H9 (cell line): ENCODE measurements at regions not wholly inside any gene's neighbourhood (a gene's known extent, or its start where the extent isn't known, plus 50 kb on each side); places are given as distances from the start of the nearest gene placed in this dataset.

Experiments
- DNase-seq: peaks from one replicate; pipeline ENCODE4 v3.0.0-alpha.2; 2017
- H2AFZ ChIP-seq: one replicate; pipeline ENCODE4 v1.6.1; 2013; ENCODE audit warnings: mild to moderate bottlenecking, low read length, control low read depth, moderate library complexity
- H2AK5ac ChIP-seq: 2 replicates; pipeline ENCODE4 v1.6.1; 2013; ENCODE audit warnings: low read length, control low read depth, mixed read lengths; ENCODE audit not compliant: insufficient read length
- H2BK120ac ChIP-seq: one replicate; pipeline ENCODE4 v1.6.1; 2013; ENCODE audit warnings: low read depth, mild to moderate bottlenecking, low read length, control low read depth, inconsistent platforms; ENCODE audit not compliant: poor library complexity, severe bottlenecking
- H2BK12ac ChIP-seq: 2 replicates; pipeline ENCODE4 v1.6.1; 2013; ENCODE audit warnings: low read length, control low read depth, mixed read lengths, low read depth; ENCODE audit not compliant: insufficient read length
- H2BK15ac ChIP-seq: 2 replicates; pipeline ENCODE4 v1.6.1; 2013; ENCODE audit warnings: low read depth, low read length, control low read depth
- H2BK20ac ChIP-seq: one replicate; pipeline ENCODE4 v1.6.1; 2013; ENCODE audit warnings: low read depth, mild to moderate bottlenecking, low read length, control low read depth, inconsistent platforms; ENCODE audit not compliant: poor library complexity, severe bottlenecking
- H2BK5ac ChIP-seq: 2 replicates; pipeline ENCODE4 v1.6.1; 2013; ENCODE audit warnings: low read length, control low read depth, mixed read lengths; ENCODE audit not compliant: insufficient read length
- H3K14ac ChIP-seq: 2 replicates; pipeline ENCODE4 v1.6.1; 2013; ENCODE audit warnings: low read length, control low read depth; ENCODE audit not compliant: insufficient read depth
- H3K18ac ChIP-seq: 2 replicates; pipeline ENCODE4 v1.6.1; 2013; ENCODE audit warnings: low read depth, mild to moderate bottlenecking, mixed read lengths, low read length, control low read depth; ENCODE audit not compliant: insufficient read length
- H3K23ac ChIP-seq: 2 replicates; pipeline ENCODE4 v1.6.1; 2013; ENCODE audit warnings: low read length, control low read depth, mixed read lengths, low read depth; ENCODE audit not compliant: insufficient read length
- H3K23me2 ChIP-seq: 2 replicates; pipeline ENCODE4 v1.6.1; 2013; ENCODE audit warnings: low read depth, mild to moderate bottlenecking, mixed read lengths, low read length, control low read depth; ENCODE audit not compliant: insufficient read length, poor library complexity, severe bottlenecking
- H3K27ac ChIP-seq: 2 replicates; pipeline ENCODE4 v1.5.1; 2013; ENCODE audit warnings: low read length, control low read depth, mixed read lengths, low read depth; ENCODE audit not compliant: insufficient read length
- H3K27me3 ChIP-seq: 2 replicates; pipeline ENCODE4 v1.6.1; 2013; ENCODE audit warnings: low read length, control low read depth, inconsistent platforms; ENCODE audit not compliant: insufficient read depth
- H3K4ac ChIP-seq: 2 replicates; pipeline ENCODE4 v1.6.1; 2013; ENCODE audit warnings: low read depth, mild to moderate bottlenecking, control low read depth, inconsistent platforms, low read length, moderate library complexity
- H3K4me1 ChIP-seq: 2 replicates; pipeline ENCODE4 v1.6.1; 2013; ENCODE audit warnings: low read length, control low read depth, inconsistent platforms; ENCODE audit not compliant: insufficient read depth
- H3K4me2 ChIP-seq: 2 replicates; pipeline ENCODE4 v1.6.1; 2013; ENCODE audit warnings: low read length, control low read depth, mixed read lengths; ENCODE audit not compliant: insufficient read length, insufficient read depth
- H3K56ac ChIP-seq: 2 replicates; pipeline ENCODE4 v1.6.1; 2013; ENCODE audit warnings: low read depth, mild to moderate bottlenecking, mixed read lengths, low read length, control low read depth; ENCODE audit not compliant: insufficient read length
- H3K79me1 ChIP-seq: 2 replicates; pipeline ENCODE4 v1.6.1; 2013; ENCODE audit warnings: low read depth, mild to moderate bottlenecking, moderate library complexity, low read length, control low read depth, inconsistent platforms; ENCODE audit not compliant: insufficient read depth, poor library complexity, severe bottlenecking
- H3K79me2 ChIP-seq: 2 replicates; pipeline ENCODE4 v1.6.1; 2013; ENCODE audit warnings: low read length, control low read depth, inconsistent platforms; ENCODE audit not compliant: insufficient read depth
- H3K9ac ChIP-seq: 2 replicates; pipeline ENCODE4 v1.6.1; 2013; ENCODE audit warnings: low read length, control low read depth, mixed read lengths; ENCODE audit not compliant: insufficient read length; ENCODE audit errors: extremely low read depth
- H3K9me3 ChIP-seq: one replicate; pipeline ENCODE4 v1.6.1; 2013; ENCODE audit warnings: low read depth, low read length, inconsistent platforms; ENCODE audit not compliant: control insufficient read depth
- H3T11ph ChIP-seq: one replicate; pipeline ENCODE4 v1.6.1; 2013; ENCODE audit warnings: mild to moderate bottlenecking, low read length, control low read depth, inconsistent platforms
- H4K20me1 ChIP-seq: one replicate; pipeline ENCODE4 v1.6.1; 2013; ENCODE audit not compliant: control insufficient read depth, insufficient read length, insufficient read depth
- H4K5ac ChIP-seq: 2 replicates; pipeline ENCODE4 v1.6.1; 2013; ENCODE audit warnings: low read depth, mild to moderate bottlenecking, mixed read lengths, low read length, control low read depth; ENCODE audit not compliant: insufficient read length
- H4K8ac ChIP-seq: replicated peaks from 2 replicates; pipeline ENCODE4 v1.6.1; 2013; ENCODE audit warnings: low read length, control low read depth, mixed read lengths, low read depth; ENCODE audit not compliant: insufficient read length
- H4K91ac ChIP-seq: 2 replicates; pipeline ENCODE4 v1.6.1; 2013; ENCODE audit warnings: low read depth, mild to moderate bottlenecking, moderate library complexity, mixed read lengths, low read length, control low read depth; ENCODE audit not compliant: insufficient read length
- H3K27ac Mint-ChIP-seq, 3 experiments: 2 replicates in 2 of 3; 3 replicates in 1 of 3; pipeline ENCODE4 v1.8.0; 2020 to 2021; ENCODE audit warnings: mixed read lengths in 3 of 3, mild to moderate bottlenecking in 1 of 3, moderate library complexity in 1 of 3
- H3K27me3 Mint-ChIP-seq: 2 replicates; pipeline ENCODE4 v1.8.0; 2021; ENCODE audit warnings: low read depth, mild to moderate bottlenecking, moderate library complexity, mixed read lengths
- H3K36me3 Mint-ChIP-seq, 3 experiments: 2 replicates in 2 of 3; 3 replicates in 1 of 3; pipeline ENCODE4 v1.8.0; 2020 to 2021; ENCODE audit warnings: low read depth in 3 of 3, mixed read lengths in 3 of 3; ENCODE audit not compliant: insufficient read depth in 1 of 3
- H3K4me1 Mint-ChIP-seq, 2 experiments: 2 replicates each; pipeline ENCODE4 v1.8.0; 2020; ENCODE audit warnings: mixed read lengths in 2 of 2
- H3K4me3 Mint-ChIP-seq, 2 experiments: 2 replicates in 1 of 2; 3 replicates in 1 of 2; pipeline ENCODE4 v1.8.0; 2020 to 2021; ENCODE audit warnings: mild to moderate bottlenecking in 2 of 2, mixed read lengths in 2 of 2, moderate library complexity in 1 of 2
- H3K9me3 Mint-ChIP-seq, 2 experiments: 2 replicates in 1 of 2; 3 replicates in 1 of 2; pipeline ENCODE4 v1.8.0; 2020; ENCODE audit warnings: mild to moderate bottlenecking in 2 of 2, mixed read lengths in 2 of 2, moderate library complexity in 1 of 2
- CTCF ChIP-seq: fragments of 200-600 bp; sonication (generic); conservative IDR thresholded peaks from 3 replicates; pipeline ENCODE4 v1.8.0; 2021; ENCODE audit warnings: antibody characterized with exemption, mild to moderate bottlenecking
- WGBS: extraction: QIAGEN DNeasy Blood & Tissue Kit; methylation state at CpG from one replicate; pipeline ENCODE4 v1.1.7; 2013; ENCODE audit warnings: missing lambda C conversion rate, low lambda C conversion rate, mixed read lengths; ENCODE audit not compliant: insufficient read length; ENCODE audit errors: extremely low coverage; 5-methylcytosine and 5-hydroxymethylcytosine counted together

- Histone ChIP-seq H4K5ac (no peak overlapping the region), H3K79me1 (no peaks in the 10 kb centered on the region), H3K4ac (no peak overlapping the region), H3K4me2 (no peak overlapping the region), H2BK12ac (no peak overlapping the region), H4K91ac (no peak overlapping the region), H3T11ph (no peak overlapping the region), H3K14ac (no peak overlapping the region), H3K27ac (no peak overlapping the region), H2AK5ac (no peak overlapping the region), H3K23me2 (no peaks in the 10 kb centered on the region), H3K27me3 (no peaks in the 10 kb centered on the region), H2BK15ac (no peak overlapping the region), H2BK20ac (no peak overlapping the region), H3K18ac (no peak overlapping the region), H2BK120ac (no peak overlapping the region), H2BK5ac (no peak overlapping the region), H3K56ac (no peak overlapping the region), H3K4me1 (no peaks in the 10 kb centered on the region), H3K9me3 (no peaks in the 10 kb centered on the region), H4K8ac (no peak overlapping the region), H3K79me2 (no peaks in the 10 kb centered on the region), H4K20me1 (no peaks in the 10 kb centered on the region), H2AFZ (no peak overlapping the region), H3K9ac (no peak overlapping the region), H3K23ac (no peak overlapping the region)
- H3K36me3 Mint-ChIP-seq, result no peaks in the 10 kb centered on the region; a peak in 2 of 7 replicates
- TF ChIP-seq CTCF, result no peak
- no peak overlapping the region for H3K4me3 Mint-ChIP-seq
- no CpG with 5 or more reads among the region's 3 CpGs for WGBS
- no peak for DNase-seq
- H3K9me3 Mint-ChIP-seq, result no peaks in the 10 kb centered on the region; a peak in 3 of 5 replicates
- peaks cover 14 to 16% of the 10 kb centered on the region in 2 experiments for H3K4me1 Mint-ChIP-seq
- H3K27me3 Mint-ChIP-seq, result no peaks in the 10 kb centered on the region
- H3K27ac Mint-ChIP-seq, result no peak overlapping the region
Measured at GRCh38 chr7:52450816-52451215, 584.6 kb upstream of the POM121L12 start.
